Neural cell (in vitro differentiated cells): ENCODE measurements at regions not wholly inside any gene's neighbourhood (a gene's known extent, or its start where the extent isn't known, plus 50 kb on each side); places are given as distances from the start of the nearest gene placed in this dataset.

ENCODE experiments used
- H2AFZ ChIP-seq: fragments of 200-600, 300-800 bp; sonication (generic), shearing (Covaris generic); 2 replicates; pipeline ENCODE4 v1.6.0; 2014; ENCODE audit warnings: low read depth, mild to moderate bottlenecking, antibody characterized with exemption, low read length, moderate library complexity
- H3F3A ChIP-seq: fragments of 200-600 bp; shearing (Covaris generic); 2 replicates; pipeline ENCODE4 v1.6.1; 2016; ENCODE audit warnings: mild to moderate bottlenecking, moderate library complexity, mixed read lengths, antibody characterized with exemption, low read length; ENCODE audit not compliant: insufficient read depth, poor library complexity, severe bottlenecking
- H3K27ac ChIP-seq: fragments of 200-600, 300-800 bp; sonication (generic), shearing (Covaris generic); 2 replicates; pipeline ENCODE4 v1.5.1; 2014; ENCODE audit warnings: mild to moderate bottlenecking, low read length, moderate library complexity
- H3K27me3 ChIP-seq: fragments of 300-800, 200-600 bp; sonication (generic), shearing (Covaris generic); 2 replicates; pipeline ENCODE4 v1.6.0; 2014; ENCODE audit warnings: mild to moderate bottlenecking, low read depth, low read length, moderate library complexity; ENCODE audit not compliant: insufficient read depth
- H3K36me3 ChIP-seq: fragments of 300-800, 200-600 bp; sonication (generic), shearing (Covaris generic); 2 replicates; pipeline ENCODE4 v1.5.1; 2014; ENCODE audit warnings: mild to moderate bottlenecking, antibody characterized with exemption, low read length, moderate library complexity; ENCODE audit not compliant: insufficient read depth
- H3K4me2 ChIP-seq: fragments of 300-800, 200-600 bp; sonication (generic), shearing (Covaris generic); 2 replicates; pipeline ENCODE4 v1.6.0; 2014; ENCODE audit warnings: mild to moderate bottlenecking, low read length
- H3K4me3 ChIP-seq: fragments of 300-800, 200-600 bp; sonication (generic), shearing (Covaris generic); 2 replicates; pipeline ENCODE4 v1.5.1; 2014; ENCODE audit warnings: mild to moderate bottlenecking, low read length, moderate library complexity
- H3K79me2 ChIP-seq: fragments of 200-600 bp; shearing (Covaris generic); replicated peaks from 2 replicates; pipeline ENCODE4 v1.6.0; 2014; ENCODE audit warnings: mild to moderate bottlenecking, low read length, moderate library complexity; ENCODE audit not compliant: insufficient read depth
- H3K9ac ChIP-seq: fragments of 300-800, 200-600 bp; sonication (generic), shearing (Covaris generic); 2 replicates; pipeline ENCODE4 v1.6.1; 2016; ENCODE audit warnings: mild to moderate bottlenecking, low read length, mixed read lengths
- H3K9me2 ChIP-seq: fragments of 200-600 bp; shearing (Covaris generic); 2 replicates; pipeline ENCODE4 v1.6.1; 2016; ENCODE audit warnings: mild to moderate bottlenecking, low read length, mixed read lengths; ENCODE audit not compliant: insufficient read depth
- H3K9me3 ChIP-seq: fragments of 200-600, 300-800 bp; sonication (generic), shearing (Covaris generic); 2 replicates; pipeline ENCODE4 v1.6.1; 2016; ENCODE audit warnings: mild to moderate bottlenecking, mixed run types, low read length, moderate library complexity, mixed read lengths
- H4K20me1 ChIP-seq: fragments of 200-600 bp; shearing (Covaris generic); 2 replicates; pipeline ENCODE4 v1.6.1; 2016; ENCODE audit warnings: mild to moderate bottlenecking, mixed run types; ENCODE audit not compliant: insufficient read depth
- EP300 ChIP-seq: fragments of 450-650 bp; conservative IDR thresholded peaks from 2 replicates; pipeline ENCODE4 v1.6.1; 2014; ENCODE audit warnings: antibody characterized with exemption, mild to moderate bottlenecking, moderate library complexity; ENCODE audit not compliant: poor library complexity, severe bottlenecking
- EZH2 ChIP-seq: fragments of 200-600, 300-800 bp; shearing (Covaris generic), sonication (generic); IDR thresholded peaks from 2 replicates; pipeline ENCODE4 v1.6.1; 2014; ENCODE audit warnings: antibody characterized with exemption, low read length, borderline replicate concordance, mild to moderate bottlenecking; ENCODE audit not compliant: insufficient read depth, poor library complexity, severe bottlenecking
- MXI1 ChIP-seq: fragments of 450-650 bp; conservative IDR thresholded peaks from 2 replicates; pipeline ENCODE4 v1.6.1; 2014; ENCODE audit warnings: antibody characterized with exemption, mild to moderate bottlenecking; ENCODE audit not compliant: poor library complexity, severe bottlenecking
- POLR2AphosphoS5 ChIP-seq: IDR thresholded peaks from 2 replicates; pipeline ENCODE4 v1.6.1; 2012
- RAD21 ChIP-seq: fragments of 450-650 bp; conservative IDR thresholded peaks from 2 replicates; pipeline ENCODE4 v1.6.1; 2014; ENCODE audit warnings: antibody characterized with exemption, mild to moderate bottlenecking, moderate library complexity
- SMC3 ChIP-seq: fragments of 450-650 bp; conservative IDR thresholded peaks from 2 replicates; pipeline ENCODE4 v1.6.1; 2014; ENCODE audit warnings: antibody characterized with exemption, mild to moderate bottlenecking, moderate library complexity; ENCODE audit not compliant: poor library complexity
- TAF1 ChIP-seq: IDR thresholded peaks from 2 replicates; pipeline ENCODE4 v1.6.1; 2012; ENCODE audit warnings: low read depth
- TF ChIP-seq, protein P1 (sequence below): IDR thresholded peaks from 2 replicates; pipeline ENCODE4 v1.6.1; 2012; ENCODE audit warnings: borderline replicate concordance
- TF ChIP-seq, protein P2 (sequence below): fragments of 450-650 bp; IDR thresholded peaks from 2 replicates; pipeline ENCODE4 v1.5.1; 2014; ENCODE audit warnings: antibody characterized with exemption, mild to moderate bottlenecking, moderate library complexity; ENCODE audit not compliant: poor library complexity, severe bottlenecking

DNA sequence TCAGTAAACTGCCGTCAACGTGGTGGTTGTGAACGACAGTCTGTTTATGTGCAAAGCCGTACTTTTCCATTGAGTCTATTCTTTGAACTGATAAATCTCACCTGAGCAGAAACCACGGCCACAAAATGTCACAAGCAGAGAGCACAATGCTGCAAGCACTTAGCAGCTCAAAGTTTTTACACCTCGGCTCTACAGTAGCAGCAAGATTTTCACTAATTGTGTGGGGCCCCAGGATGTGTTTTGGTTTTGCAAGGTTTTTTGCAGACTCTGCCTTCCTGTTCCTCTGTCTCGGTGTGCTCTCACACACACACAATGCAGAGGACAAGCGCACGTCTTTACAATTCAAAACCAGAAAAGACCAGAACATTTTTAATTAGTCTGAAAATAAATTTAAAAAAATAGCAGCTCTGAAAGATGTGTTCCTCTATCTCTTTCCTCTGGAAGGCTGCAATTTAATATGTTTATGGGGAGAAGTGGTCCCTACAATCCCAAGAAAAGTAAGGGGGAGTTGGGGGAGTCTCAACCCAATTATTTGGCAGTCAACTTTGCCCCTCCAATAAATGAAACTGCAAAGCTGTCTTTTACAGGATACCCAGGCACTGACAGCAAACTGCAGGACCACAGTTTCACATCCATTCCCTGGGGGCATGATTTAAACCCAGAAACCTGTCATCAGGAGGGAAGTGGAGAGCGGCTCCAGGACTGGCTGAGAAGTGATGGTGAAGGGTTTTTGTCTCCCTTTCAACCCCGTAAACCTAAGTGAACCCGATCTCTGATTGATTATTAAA is 73.8 kb upstream of the SFMBT2 start:
- Histone ChIP-seq H2AFZ (no peak overlapping the region), H3K9ac (no peak overlapping the region), H3K9me3 (no peaks in the 10 kb centered on the region), H3K4me2 (peak overlapping the region; percentile 42), H3K4me3 (peak overlapping the region; percentile 46), H3K9me2 (peaks cover 4% of the 10 kb centered on the region), H3K36me3 (no peaks in the 10 kb centered on the region), H3K27ac (peak overlapping the region; percentile 84), H3F3A (peaks cover 4% of the 10 kb centered on the region), H4K20me1 (no peaks in the 10 kb centered on the region), H3K79me2 (no peaks in the 10 kb centered on the region), H3K27me3 (no peaks in the 10 kb centered on the region)
- TF ChIP-seq EZH2 (no peak), TAF1 (no peak), MXI1 (no peak), SMC3 (no peak), EP300 (no peak)
- TF ChIP-seq, protein P1, sequence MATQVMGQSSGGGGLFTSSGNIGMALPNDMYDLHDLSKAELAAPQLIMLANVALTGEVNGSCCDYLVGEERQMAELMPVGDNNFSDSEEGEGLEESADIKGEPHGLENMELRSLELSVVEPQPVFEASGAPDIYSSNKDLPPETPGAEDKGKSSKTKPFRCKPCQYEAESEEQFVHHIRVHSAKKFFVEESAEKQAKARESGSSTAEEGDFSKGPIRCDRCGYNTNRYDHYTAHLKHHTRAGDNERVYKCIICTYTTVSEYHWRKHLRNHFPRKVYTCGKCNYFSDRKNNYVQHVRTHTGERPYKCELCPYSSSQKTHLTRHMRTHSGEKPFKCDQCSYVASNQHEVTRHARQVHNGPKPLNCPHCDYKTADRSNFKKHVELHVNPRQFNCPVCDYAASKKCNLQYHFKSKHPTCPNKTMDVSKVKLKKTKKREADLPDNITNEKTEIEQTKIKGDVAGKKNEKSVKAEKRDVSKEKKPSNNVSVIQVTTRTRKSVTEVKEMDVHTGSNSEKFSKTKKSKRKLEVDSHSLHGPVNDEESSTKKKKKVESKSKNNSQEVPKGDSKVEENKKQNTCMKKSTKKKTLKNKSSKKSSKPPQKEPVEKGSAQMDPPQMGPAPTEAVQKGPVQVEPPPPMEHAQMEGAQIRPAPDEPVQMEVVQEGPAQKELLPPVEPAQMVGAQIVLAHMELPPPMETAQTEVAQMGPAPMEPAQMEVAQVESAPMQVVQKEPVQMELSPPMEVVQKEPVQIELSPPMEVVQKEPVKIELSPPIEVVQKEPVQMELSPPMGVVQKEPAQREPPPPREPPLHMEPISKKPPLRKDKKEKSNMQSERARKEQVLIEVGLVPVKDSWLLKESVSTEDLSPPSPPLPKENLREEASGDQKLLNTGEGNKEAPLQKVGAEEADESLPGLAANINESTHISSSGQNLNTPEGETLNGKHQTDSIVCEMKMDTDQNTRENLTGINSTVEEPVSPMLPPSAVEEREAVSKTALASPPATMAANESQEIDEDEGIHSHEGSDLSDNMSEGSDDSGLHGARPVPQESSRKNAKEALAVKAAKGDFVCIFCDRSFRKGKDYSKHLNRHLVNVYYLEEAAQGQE: no peak

DNA sequence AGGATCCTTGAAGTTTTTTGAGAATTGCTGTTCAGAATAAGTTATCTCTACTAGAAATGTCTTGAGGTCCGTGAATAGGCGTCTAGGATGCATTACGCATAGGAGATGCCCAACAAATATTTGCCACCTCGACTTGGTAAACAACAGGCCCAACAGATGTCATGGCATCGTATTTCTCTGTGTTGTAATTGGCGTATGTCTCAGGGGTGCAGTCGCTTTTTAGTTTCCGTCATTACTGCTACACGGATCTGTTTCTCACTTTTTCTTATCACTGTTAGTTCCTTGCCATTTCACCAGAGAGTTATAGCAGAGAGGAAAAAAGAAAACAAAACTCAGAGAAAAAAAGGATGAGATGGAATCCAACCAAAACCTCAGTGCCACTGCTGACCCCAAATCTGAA is 73.0 kb upstream of the SFMBT2 start:
- TF ChIP-seq MXI1 (no peak), SMC3 (no peak), TAF1 (no peak), RAD21 (no peak), POLR2AphosphoS5 (no peak), EP300 (no peak), EZH2 (no peak)
- TF ChIP-seq, protein P2, sequence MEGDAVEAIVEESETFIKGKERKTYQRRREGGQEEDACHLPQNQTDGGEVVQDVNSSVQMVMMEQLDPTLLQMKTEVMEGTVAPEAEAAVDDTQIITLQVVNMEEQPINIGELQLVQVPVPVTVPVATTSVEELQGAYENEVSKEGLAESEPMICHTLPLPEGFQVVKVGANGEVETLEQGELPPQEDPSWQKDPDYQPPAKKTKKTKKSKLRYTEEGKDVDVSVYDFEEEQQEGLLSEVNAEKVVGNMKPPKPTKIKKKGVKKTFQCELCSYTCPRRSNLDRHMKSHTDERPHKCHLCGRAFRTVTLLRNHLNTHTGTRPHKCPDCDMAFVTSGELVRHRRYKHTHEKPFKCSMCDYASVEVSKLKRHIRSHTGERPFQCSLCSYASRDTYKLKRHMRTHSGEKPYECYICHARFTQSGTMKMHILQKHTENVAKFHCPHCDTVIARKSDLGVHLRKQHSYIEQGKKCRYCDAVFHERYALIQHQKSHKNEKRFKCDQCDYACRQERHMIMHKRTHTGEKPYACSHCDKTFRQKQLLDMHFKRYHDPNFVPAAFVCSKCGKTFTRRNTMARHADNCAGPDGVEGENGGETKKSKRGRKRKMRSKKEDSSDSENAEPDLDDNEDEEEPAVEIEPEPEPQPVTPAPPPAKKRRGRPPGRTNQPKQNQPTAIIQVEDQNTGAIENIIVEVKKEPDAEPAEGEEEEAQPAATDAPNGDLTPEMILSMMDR: no peak
- TF ChIP-seq, protein P1: no peak
- H3K9ac ChIP-seq: no peak overlapping the region

More for the DNA sequence above, 73.0 kb upstream of the SFMBT2 start:
- Histone ChIP-seq H3F3A (peaks cover 4% of the 10 kb centered on the region), H3K36me3 (no peaks in the 10 kb centered on the region), H3K4me2 (no peak overlapping the region), H3K9me2 (peaks cover 4% of the 10 kb centered on the region), H3K79me2 (no peaks in the 10 kb centered on the region), H3K4me3 (no peak overlapping the region), H3K9me3 (no peaks in the 10 kb centered on the region), H3K27ac (no peak overlapping the region), H3K27me3 (no peaks in the 10 kb centered on the region), H2AFZ (no peak overlapping the region), H4K20me1 (no peaks in the 10 kb centered on the region)
